IPS DF 6.9 (cell line): ENCODE measurements at regions not wholly inside any gene's neighbourhood (a gene's known extent, or its start where the extent isn't known, plus 50 kb on each side); places are given as distances from the start of the nearest gene placed in this dataset.

Source experiments
- DNase-seq: peaks from one replicate; pipeline ENCODE4 v3.0.0-alpha.2; 2013; ENCODE audit warnings: low read depth, low spot score
- H3K27ac ChIP-seq: one replicate; pipeline ENCODE4 v1.5.1; 2013; ENCODE audit warnings: low read length, control low read depth
- H3K27me3 ChIP-seq: 2 replicates; pipeline ENCODE4 v1.6.1; 2013; ENCODE audit warnings: mild to moderate bottlenecking, low read length; ENCODE audit not compliant: control insufficient read depth, insufficient read depth
- H3K36me3 ChIP-seq: 2 replicates; pipeline ENCODE4 v1.6.1; 2013; ENCODE audit warnings: low read length; ENCODE audit not compliant: control insufficient read depth, insufficient read depth
- H3K4me1 ChIP-seq: 2 replicates; pipeline ENCODE4 v1.6.1; 2013; ENCODE audit warnings: low read length; ENCODE audit not compliant: control insufficient read depth, insufficient read depth
- H3K4me3 ChIP-seq: 2 replicates; pipeline ENCODE4 v1.5.1; 2013; ENCODE audit warnings: mild to moderate bottlenecking, low read length
- H3K9me3 ChIP-seq: 2 replicates; pipeline ENCODE4 v1.6.1; 2013; ENCODE audit warnings: low read length, inconsistent platforms; ENCODE audit not compliant: control insufficient read depth, insufficient read depth
- WGBS: extraction: QIAGEN DNeasy Blood & Tissue Kit; methylation state at CpG from one replicate; pipeline ENCODE4 v1.1.7; 2013; ENCODE audit warnings: mixed read lengths, missing lambda C conversion rate; ENCODE audit not compliant: insufficient read length, insufficient coverage; 5-methylcytosine and 5-hydroxymethylcytosine counted together

GRCh38 chr9:26308328-26308727, 584.3 kb downstream of the CAAP1 start:
- no peak for DNase-seq
- H3K4me1 ChIP-seq = no peaks in the 10 kb centered on the region
- no peaks in the 10 kb centered on the region for H3K9me3 ChIP-seq
- H3K36me3 ChIP-seq = no peaks in the 10 kb centered on the region
- WGBS = no CpG with 5 or more reads among the region's 1 CpG
- no peak overlapping the region for H3K4me3 ChIP-seq
- no peak overlapping the region for H3K27ac ChIP-seq
- H3K27me3 ChIP-seq = no peaks in the 10 kb centered on the region

- no peak for DNase-seq
- H3K9me3 ChIP-seq = no peaks in the 10 kb centered on the region
- no peaks in the 10 kb centered on the region for H3K27me3 ChIP-seq
- H3K4me1 ChIP-seq = no peaks in the 10 kb centered on the region
- H3K4me3 ChIP-seq = no peak overlapping the region
- no peak overlapping the region for H3K27ac ChIP-seq
- H3K36me3 ChIP-seq = no peaks in the 10 kb centered on the region
- no CpG with 5 or more reads among the region's 1 CpG for WGBS
Measured at GRCh38 chr9:26301659-26302058, 590.9 kb downstream of the CAAP1 start.

GRCh38 chr9:26301046-26301445, 591.6 kb downstream of the CAAP1 start:
- H3K27ac ChIP-seq = no peak overlapping the region
- no peaks in the 10 kb centered on the region for H3K27me3 ChIP-seq
- H3K4me3 ChIP-seq = no peak overlapping the region
- H3K9me3 ChIP-seq = no peaks in the 10 kb centered on the region
- no CpG with 5 or more reads among the region's 3 CpGs for WGBS
- DNase-seq = no peak
- no peaks in the 10 kb centered on the region for H3K36me3 ChIP-seq
- no peaks in the 10 kb centered on the region for H3K4me1 ChIP-seq

GRCh38 chr9:26296910-26297572, 595.6 kb downstream of the CAAP1 start:
- Histone ChIP-seq H3K4me3 (no peak overlapping the region), H3K4me1 (no peaks in the 10 kb centered on the region), H3K36me3 (no peaks in the 10 kb centered on the region), H3K9me3 (no peaks in the 10 kb centered on the region), H3K27me3 (no peaks in the 10 kb centered on the region), H3K27ac (no peak overlapping the region)
- WGBS = no CpG with 5 or more reads among the region's 5 CpGs
- DNase-seq = no peak

GRCh38 chr9:26292943-26293342, 599.7 kb downstream of the CAAP1 start:
- no peak for DNase-seq
- Histone ChIP-seq H3K36me3 (no peaks in the 10 kb centered on the region), H3K27me3 (no peaks in the 10 kb centered on the region), H3K27ac (no peak overlapping the region), H3K4me3 (no peak overlapping the region), H3K9me3 (no peaks in the 10 kb centered on the region), H3K4me1 (no peaks in the 10 kb centered on the region)
- no CpG with 5 or more reads among the region's 3 CpGs for WGBS

GRCh38 chr9:26271495-26272122, 593.4 kb upstream of the TUSC1 start:
- no CpG with 5 or more reads among the region's 6 CpGs for WGBS
- Histone ChIP-seq H3K9me3 (no peaks in the 10 kb centered on the region), H3K4me1 (no peaks in the 10 kb centered on the region; the same call in 1 of the 2 replicates), H3K36me3 (no peaks in the 10 kb centered on the region), H3K27ac (no peak overlapping the region), H3K27me3 (no peaks in the 10 kb centered on the region), H3K4me3 (no peak overlapping the region)
- no peak for DNase-seq

DNA sequence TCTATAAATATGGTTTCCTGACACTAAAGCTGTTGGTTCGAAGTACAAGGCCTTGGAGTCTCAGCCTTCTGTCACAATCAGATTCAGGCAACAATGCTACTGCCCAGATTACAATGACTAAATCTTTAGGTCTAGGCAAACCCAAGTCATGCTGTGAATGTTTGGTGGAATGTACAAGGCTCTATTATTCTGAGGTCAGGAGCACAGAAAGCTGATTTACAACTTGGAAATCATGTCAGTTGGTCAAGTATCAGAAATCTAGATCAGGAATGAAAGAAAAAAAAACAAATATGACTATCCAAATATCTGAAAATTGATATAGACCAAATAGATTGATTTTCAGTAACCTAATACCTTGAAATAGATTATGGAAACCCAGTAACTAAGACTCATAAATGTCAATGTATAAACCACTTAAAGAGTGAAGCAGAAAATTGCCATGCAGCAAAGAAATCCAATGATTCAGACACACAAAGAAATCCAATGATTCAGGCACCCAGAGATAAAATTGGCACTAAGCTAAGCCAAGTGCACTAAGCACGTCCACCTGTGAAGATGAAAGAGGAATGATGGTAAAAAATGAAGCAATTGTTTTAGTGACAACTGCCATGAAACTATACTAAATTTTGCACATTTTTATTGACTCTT, 588.0 kb upstream of the TUSC1 start:
- H3K27ac ChIP-seq = no peak overlapping the region
- H3K4me1 ChIP-seq = no peaks in the 10 kb centered on the region
- H3K9me3 ChIP-seq = no peaks in the 10 kb centered on the region
- no peaks in the 10 kb centered on the region for H3K36me3 ChIP-seq
- no peaks in the 10 kb centered on the region for H3K27me3 ChIP-seq
- H3K4me3 ChIP-seq = no peak overlapping the region
- DNase-seq = no peak
- no CpG with 5 or more reads among the region's 2 CpGs for WGBS

GRCh38 chr9:26264709-26265601, 586.7 kb upstream of the TUSC1 start:
- no peak overlapping the region for H3K4me3 ChIP-seq
- H3K36me3 ChIP-seq = no peaks in the 10 kb centered on the region
- H3K9me3 ChIP-seq = no peaks in the 10 kb centered on the region; the same call in 1 of the 2 replicates
- H3K4me1 ChIP-seq = no peaks in the 10 kb centered on the region
- no peaks in the 10 kb centered on the region for H3K27me3 ChIP-seq
- DNase-seq = no peak
- WGBS = no CpG with 5 or more reads among the region's 1 CpG
- H3K27ac ChIP-seq = no peak overlapping the region

DNA sequence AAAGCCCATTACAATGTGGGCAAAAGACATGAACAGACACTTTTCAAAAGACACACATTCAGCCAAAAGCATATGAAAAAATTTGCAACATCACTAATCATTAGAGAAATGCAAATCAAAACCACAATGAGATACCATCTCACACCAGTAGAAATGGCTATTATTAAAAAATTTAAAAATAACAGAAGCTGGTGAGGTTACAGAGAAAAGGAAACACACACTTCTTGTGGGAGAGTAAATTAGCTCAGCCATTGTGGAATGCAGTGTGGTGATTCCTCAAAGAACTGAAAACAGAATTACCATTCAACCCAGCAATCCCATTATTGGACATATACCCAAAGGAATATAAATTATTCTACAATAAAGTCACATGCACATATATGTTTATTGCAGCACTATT, 585.2 kb upstream of the TUSC1 start:
- Histone ChIP-seq H3K36me3 (no peaks in the 10 kb centered on the region), H3K27me3 (no peaks in the 10 kb centered on the region), H3K4me3 (no peak overlapping the region), H3K4me1 (no peaks in the 10 kb centered on the region), H3K27ac (no peak overlapping the region), H3K9me3 (no peaks in the 10 kb centered on the region; the same call in 1 of the 2 replicates)
- no peak for DNase-seq

- no peak overlapping the region for H3K27ac ChIP-seq
- no CpG with 5 or more reads among the region's 1 CpG for WGBS
Measured at GRCh38 chr9:26262421-26263107, 584.3 kb upstream of the TUSC1 start.

More at GRCh38 chr9:26262421-26263107, 584.3 kb upstream of the TUSC1 start:
- Histone ChIP-seq H3K9me3 (no peaks in the 10 kb centered on the region; the same call in 1 of the 2 replicates), H3K36me3 (no peaks in the 10 kb centered on the region), H3K4me3 (no peak overlapping the region), H3K27me3 (no peaks in the 10 kb centered on the region), H3K4me1 (no peaks in the 10 kb centered on the region)
- DNase-seq = no peak
